ENCODE measurements at regions not wholly inside any gene's neighbourhood (a gene's known extent, or its start where the extent isn't known, plus 50 kb on each side); places are given as distances from the start of the nearest gene placed in this dataset.

DNA sequence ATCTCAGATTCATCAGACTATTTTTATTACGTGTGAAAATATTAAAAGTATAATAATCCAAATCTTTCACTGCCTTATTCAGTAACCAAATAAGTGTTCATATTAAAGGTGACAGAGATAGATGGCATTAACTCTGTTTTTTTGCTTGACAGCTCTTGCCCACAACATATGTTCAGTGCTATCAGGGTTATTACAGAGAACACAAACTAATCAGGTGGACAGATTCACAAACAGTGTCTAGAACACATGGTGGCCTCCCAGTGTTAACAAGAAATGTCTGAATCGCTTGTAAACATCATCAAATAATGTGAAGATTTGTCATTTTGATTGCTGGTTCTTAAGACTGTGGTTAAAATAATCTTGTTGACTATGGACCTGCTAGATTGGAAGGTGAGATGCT lies 609.1 kb upstream of the GRAMD2B start:
- Histone ChIP-seq H3K4me3 (ENCODE audit: low read depth in 2 of 2, low read length in 2 of 2) (no peak overlapping the region), H3K9me3 (ENCODE audit: control insufficient read depth, insufficient read depth, low read depth, low read length) (no peaks in the 10 kb centered on the region), H3K4me1 (ENCODE audit: control insufficient read depth, insufficient read depth, low read length) (no peaks in the 10 kb centered on the region), H3K27ac (ENCODE audit: low read length) (peak overlapping the region; percentile 36; the same call in 1 of the 2 replicates), H3K36me3 (ENCODE audit: control insufficient read depth, insufficient read depth, low read length) (no peaks in the 10 kb centered on the region; the same call in 1 of the 2 replicates), H3K27me3 (ENCODE audit: control insufficient read depth, insufficient read depth, low read length) (no peaks in the 10 kb centered on the region)
- ChIA-PET CTCF (no interaction called here), POLR2A (no interaction called here)
- in situ Hi-C loops (cut with HindIII; ENCODE audit: low pct_unique_long_range_greater_than_20kb, low sequenced_read_pairs), result no loop called here
- ATAC-seq, result no peak
- no peak for DNase-seq (ENCODE audit: low read depth, low spot score)
- intact Hi-C loops (cut with micrococcal nuclease; ENCODE audit: unreplicated experiment), result no loop called here
- TF ChIP-seq POLR2AphosphoS5 (IDR thresholded peaks at IDR 0.05; ENCODE audit: low read depth, low read length) (no peak), TCF7L2 (IDR thresholded peaks at IDR 0.05; ENCODE audit: low read depth, low read length) (no peak), CTCF (IDR thresholded peaks at IDR 0.05) (no peak), SIN3A (IDR thresholded peaks at IDR 0.05; ENCODE audit: borderline replicate concordance, insufficient read depth, low read depth, low read length) (no peak), REST (IDR thresholded peaks at IDR 0.05; ENCODE audit: insufficient read depth in 1 of 2, low read depth in 2 of 2, low read length in 1 of 2) (no peak)
- no TSS peak for BruUV-seq (replicated peaks)

DNA sequence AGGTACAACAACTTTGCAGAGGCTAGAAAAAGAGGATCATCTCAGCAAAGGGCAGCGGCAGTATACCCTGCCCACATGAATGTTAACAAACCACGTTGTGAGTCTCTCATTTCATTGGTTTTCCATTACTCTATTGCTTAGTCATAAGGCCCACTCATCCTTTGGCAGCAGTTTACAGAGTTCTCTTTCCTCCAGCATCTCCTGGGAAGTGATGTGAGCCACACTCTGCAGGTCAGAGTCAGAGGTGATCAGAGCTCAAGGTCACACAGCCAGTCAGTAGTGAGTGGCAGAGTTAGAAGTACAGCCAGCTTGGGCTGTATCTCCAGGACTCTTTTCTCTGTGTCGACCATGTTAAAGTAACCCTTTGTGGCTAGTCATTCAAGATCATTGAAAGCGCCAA lies 599.6 kb upstream of the GRAMD2B start:
- no peak for ATAC-seq
- H3K27me3 ChIP-seq (ENCODE audit: control insufficient read depth, insufficient read depth, low read length), result no peaks in the 10 kb centered on the region
- intact Hi-C loops (cut with micrococcal nuclease; ENCODE audit: unreplicated experiment), result no loop called here
- no peaks in the 10 kb centered on the region; the same call in 1 of the 2 replicates for H3K36me3 ChIP-seq (ENCODE audit: control insufficient read depth, insufficient read depth, low read length)
- in situ Hi-C loops (cut with HindIII; ENCODE audit: low pct_unique_long_range_greater_than_20kb, low sequenced_read_pairs), result no loop called here
- ChIA-PET POLR2A (no interaction called here), CTCF (no interaction called here)
- no peak for DNase-seq (ENCODE audit: low read depth, low spot score)
- H3K4me3 ChIP-seq (ENCODE audit: low read depth in 2 of 2, low read length in 2 of 2), result no peak overlapping the region
- H3K27ac ChIP-seq (ENCODE audit: low read length), result no peak overlapping the region
- no peaks in the 10 kb centered on the region for H3K4me1 ChIP-seq (ENCODE audit: control insufficient read depth, insufficient read depth, low read length)
- TF ChIP-seq TCF7L2 (IDR thresholded peaks at IDR 0.05; ENCODE audit: low read depth, low read length) (no peak), SIN3A (IDR thresholded peaks at IDR 0.05; ENCODE audit: borderline replicate concordance, insufficient read depth, low read depth, low read length) (no peak), REST (IDR thresholded peaks at IDR 0.05; ENCODE audit: insufficient read depth in 1 of 2, low read depth in 2 of 2, low read length in 1 of 2) (no peak), CTCF (IDR thresholded peaks at IDR 0.05) (no peak), POLR2AphosphoS5 (IDR thresholded peaks at IDR 0.05; ENCODE audit: low read depth, low read length) (no peak)
- no TSS peak for BruUV-seq (replicated peaks)
- H3K9me3 ChIP-seq (ENCODE audit: control insufficient read depth, insufficient read depth, low read depth, low read length), result no peaks in the 10 kb centered on the region
